ENCODE measurements at regions not wholly inside any gene's neighbourhood (a gene's known extent, or its start where the extent isn't known, plus 50 kb on each side); places are given as distances from the start of the nearest gene placed in this dataset.

DNA sequence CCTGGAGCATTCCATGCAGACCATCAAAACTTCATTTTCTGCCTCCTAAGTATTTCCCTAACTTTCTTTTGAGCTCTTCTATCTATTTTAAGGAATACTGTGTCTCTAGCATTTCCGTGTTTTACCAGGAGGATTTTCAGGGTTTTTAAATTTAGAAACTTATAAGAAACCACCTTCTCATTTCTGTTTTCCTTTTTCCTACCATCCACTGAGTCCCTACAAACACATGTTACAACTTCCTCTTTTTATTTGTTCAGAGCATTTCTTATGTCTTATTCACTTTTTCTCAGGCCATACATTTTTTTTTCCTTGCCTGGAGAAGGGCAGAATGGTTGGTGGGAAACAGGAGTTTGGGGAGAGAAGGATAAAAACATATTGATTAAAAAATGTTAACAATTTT, 130.0 kb upstream of the BMP5 start:
- DNase-seq (ENCODE audit: low spot score): no peak

DNA sequence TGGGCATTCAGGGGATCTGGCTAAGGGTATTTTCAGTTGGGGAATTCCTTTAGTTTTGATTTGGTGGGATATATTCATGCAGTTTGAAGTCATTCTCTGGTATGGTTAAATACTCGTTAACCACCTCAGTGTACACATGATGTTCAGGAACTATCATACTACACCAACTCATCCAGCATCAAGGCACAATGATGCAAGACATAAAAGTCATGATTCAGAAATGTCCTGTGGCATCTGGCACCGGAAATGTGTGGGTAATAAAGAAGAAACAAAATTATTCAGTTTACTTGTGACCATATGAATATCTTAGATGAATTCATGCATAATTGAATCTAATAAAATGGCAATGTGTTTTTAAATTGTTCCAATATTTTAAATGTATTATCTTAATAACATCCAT, 129.0 kb upstream of the BMP5 start:
- DNase-seq (ENCODE audit: low spot score): no peak

DNA sequence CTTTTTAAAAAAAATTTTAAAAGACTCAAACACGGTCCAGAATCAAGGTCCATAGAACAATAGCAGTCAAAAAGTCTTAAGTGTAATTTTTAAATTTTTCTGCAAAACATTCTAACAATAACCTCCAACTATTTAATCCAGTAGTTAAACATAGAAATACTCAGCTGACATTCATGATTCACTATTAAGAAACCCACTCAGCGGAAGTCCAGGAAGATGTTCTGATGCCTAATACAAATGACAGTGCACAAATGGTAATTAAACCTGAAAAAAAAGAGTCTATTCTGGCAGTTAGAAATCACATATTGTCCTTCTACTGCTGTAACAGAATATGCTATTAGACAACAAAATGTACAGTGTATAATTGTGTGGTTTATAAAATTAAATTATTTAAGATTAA, 128.2 kb upstream of the BMP5 start:
- DNase-seq (ENCODE audit: low spot score): no peak

DNA sequence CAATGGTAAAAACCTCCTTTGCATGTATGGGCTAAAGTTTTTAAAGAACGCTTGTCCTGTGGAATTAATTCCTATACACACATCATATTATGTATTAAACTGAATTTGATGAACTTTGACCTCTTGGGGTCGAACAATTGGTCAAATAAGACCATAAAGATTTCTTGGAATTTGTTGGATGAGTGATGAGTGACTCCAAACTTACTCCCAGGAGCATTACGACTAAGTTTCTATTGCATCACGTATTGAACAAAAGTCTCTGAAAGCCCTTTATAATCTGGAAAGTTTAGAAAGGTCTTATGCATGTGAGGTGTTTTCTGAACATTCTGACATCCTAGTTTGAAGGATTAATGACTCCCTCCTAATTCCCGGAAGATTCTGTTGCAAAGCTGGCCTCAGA, 126.9 kb upstream of the BMP5 start:
- no peak for DNase-seq (ENCODE audit: low spot score)

DNA sequence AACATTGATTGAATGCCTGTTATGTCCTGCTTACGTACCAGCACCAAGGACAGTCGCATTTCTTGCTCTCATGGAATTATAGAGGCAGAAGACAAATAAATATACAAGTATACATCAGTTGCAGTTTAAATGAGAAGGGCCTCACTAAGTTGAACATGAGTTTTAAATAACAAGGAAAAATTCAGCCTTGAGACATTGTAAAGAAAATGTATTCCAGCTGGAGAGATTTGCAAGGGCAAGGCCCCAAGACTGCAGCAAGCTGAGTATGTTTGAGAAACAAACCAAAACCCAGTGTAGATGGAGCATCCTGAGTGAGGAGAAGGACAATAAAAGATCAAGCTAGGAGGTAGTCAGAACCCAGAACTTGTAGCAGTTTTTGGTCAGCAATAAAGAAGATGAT, 123.2 kb upstream of the BMP5 start:
- DNase-seq (ENCODE audit: low spot score): no peak

DNA sequence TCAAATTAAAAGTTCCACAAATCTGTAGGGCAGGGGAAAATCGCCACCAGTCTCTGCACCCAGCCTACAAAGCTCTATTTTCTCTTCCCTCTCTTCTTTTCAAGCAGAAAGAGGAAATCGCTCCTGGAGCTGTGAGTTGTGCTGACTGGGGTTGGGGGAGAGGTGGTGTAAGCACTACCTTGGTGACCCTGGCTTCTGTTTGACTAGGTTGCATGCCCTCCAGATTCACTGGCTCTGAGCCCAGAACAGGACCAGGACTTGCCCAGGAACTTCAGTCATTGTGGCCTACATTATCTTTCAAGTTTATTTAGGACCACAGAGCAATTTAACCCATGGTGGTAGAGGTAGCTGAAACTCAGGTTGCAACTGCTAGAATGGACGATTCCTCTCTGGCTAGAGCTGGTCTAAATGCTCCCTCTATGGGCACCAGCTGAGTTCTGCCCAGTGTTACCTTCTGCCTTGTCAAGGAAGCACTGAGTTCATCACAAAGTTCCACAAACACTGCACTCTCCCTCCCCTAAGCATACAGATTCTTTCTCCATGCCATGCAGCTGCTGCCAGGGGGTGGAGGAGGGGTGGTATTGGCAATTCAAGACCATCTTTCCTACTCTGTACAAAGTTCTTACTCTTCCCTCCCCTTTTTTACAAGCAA, 122.0 kb upstream of the BMP5 start:
- no peak for DNase-seq (ENCODE audit: low spot score)

DNA sequence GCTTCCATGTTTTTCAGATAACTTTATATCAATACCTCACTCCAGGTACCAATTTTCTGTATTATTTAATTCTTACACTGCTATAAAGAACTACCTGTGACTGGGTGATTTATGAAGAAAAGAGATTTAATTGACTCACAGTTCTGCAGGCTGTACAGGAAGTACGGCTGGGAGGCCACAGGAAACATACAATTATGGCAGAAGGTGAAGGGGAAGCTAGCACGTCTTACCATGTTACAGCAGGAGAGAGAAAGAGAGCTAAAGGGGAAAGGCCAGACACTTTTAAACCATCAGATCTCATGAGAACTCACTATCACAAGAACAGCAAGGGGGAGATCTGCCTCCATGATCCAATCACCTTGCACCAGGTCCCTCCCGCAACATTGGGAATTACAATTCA, 119.1 kb upstream of the BMP5 start:
- DNase-seq (ENCODE audit: low spot score): no peak

DNA sequence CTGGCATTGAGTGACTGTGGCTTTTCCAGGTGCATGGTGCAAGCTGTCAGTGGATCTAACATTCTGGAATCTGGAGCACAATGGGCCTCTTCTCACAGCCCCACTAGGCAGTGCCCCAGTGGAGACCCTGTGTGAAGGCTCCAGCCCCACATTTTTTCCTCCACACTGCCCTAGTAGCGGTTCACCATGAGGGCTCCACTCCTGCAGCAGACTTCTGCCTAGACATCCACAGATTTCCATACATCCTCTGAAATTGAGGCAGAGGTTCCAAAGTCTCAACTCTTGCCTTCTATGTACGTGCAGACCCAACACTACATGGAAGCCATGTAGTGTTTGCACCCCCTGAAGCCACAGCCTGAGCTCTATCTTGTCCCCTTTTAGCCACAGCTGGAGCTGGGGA, 118.0 kb upstream of the BMP5 start:
- no peak for DNase-seq (ENCODE audit: low spot score)

DNA sequence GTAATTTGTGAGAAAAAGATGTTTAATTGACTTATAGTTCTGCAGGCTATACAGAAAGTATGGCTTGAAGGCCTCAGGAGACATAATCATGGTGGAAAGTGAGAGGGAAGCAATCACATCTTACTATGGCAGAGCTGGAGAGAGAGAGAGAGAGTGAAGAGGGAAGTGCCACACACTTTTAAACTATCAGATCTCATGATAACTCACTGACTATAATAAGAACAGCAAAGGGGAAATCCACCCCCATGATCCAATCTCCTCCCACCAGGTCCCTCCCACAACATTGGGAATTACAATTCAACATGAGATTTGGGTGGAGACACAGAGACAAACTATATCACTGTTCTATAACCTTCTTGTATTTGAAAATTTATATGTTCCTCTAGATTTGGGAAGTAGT, 117.2 kb upstream of the BMP5 start:
- DNase-seq (ENCODE audit: low spot score): no peak

DNA sequence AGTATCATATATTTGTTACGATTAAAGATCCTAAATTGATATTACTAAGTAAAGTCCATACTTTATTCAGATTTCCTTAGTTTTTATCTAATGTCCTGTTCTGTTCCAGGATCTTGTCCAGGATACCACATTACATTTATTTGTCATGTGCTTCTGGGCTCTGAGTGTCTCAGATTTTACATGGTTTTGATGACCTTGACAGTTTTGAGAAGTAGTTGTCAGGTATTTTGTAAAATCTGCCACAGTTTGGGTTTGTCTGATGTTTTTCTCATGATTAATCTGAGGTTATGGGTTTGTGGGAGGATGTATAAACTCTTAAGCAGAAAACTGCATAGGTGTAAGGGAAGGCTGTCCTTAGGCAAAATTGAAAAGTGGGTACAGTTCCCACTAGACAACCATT, 109.9 kb upstream of the BMP5 start:
- no peak for DNase-seq (ENCODE audit: low spot score)

DNA sequence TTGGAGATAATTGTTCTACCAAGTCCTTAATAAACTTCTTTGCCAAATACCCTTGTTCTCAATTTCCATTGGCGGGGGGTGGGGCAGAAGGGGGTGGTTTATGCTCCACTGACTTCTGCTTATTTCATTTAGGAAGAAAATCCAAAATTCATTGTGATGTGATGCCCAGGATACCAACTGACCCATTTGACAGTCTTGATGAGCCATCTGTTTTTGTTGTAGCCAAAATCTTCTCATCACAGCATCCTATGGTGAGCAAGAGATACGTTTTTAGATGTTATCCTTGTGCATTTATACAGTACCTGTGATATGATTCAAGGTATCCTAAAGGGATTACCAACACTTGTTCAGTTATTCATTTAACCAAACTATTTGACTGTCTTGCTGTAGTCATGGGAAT, 108.5 kb upstream of the BMP5 start:
- no peak for DNase-seq (ENCODE audit: low spot score)

DNA sequence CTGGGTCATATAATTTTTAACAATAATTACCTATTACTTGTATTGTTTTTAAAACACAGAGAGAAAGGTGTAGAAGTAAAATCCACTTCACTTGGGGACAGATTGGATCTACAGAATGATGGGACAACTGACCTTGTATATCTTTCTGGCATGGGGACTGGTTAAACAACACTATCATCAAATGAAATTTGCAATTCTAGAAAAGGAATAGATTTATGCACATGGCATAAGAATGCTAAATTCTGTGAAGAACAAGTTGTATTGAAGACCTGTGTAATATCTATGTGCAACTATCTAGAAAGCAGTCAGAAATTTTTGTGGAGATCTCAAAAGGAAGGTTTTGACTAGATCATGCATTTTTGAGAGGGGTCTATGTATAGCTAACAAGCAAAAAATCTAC, 106.3 kb upstream of the BMP5 start:
- DNase-seq (ENCODE audit: low spot score): no peak

DNA sequence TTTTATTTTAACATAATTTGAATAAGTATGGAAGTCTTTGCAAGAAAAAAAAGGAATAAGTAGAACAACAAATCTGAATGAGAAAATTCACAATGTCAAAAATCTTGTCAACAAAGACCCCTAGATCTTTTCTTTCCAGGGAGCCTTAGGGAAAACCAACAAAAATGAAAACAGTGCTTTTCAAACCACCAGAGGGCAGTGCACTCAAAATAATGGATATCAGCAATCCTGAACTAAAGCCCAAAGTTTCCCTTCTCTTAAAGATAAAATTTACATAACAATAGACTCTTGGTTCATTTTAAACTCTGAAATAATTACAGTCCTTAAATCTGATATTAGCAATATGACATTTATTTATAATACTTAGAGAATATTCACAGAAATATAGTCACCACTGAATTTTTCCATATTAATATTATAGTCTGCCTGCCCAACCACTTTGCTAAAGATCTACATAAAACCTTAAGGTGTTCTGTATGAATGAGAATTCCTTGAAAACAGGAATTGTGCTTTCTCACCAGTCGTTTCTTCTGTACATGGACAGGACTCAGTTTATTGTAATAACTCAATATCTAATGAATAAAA, 105.3 kb upstream of the BMP5 start:
- DNase-seq (ENCODE audit: low spot score): peak; percentile 47

DNA sequence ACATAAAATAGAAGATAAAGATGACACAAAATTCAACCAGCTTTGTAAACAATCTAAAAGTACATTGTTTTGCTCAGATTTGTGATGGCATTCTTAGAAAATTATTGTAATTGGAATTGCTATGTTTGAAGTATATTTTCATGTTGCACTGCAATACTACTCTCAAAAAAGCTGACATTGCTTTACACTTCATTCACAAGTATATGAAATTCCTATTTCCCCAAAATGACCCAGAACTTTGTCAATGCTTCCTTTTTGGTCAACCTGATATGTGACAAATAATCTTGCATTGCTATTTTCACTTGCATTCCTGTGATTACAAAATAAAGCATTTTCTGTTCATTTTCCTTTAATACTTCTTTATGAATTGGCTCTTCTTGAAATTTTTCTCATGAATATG, 104.1 kb upstream of the BMP5 start:
- DNase-seq (ENCODE audit: low spot score): no peak

DNA sequence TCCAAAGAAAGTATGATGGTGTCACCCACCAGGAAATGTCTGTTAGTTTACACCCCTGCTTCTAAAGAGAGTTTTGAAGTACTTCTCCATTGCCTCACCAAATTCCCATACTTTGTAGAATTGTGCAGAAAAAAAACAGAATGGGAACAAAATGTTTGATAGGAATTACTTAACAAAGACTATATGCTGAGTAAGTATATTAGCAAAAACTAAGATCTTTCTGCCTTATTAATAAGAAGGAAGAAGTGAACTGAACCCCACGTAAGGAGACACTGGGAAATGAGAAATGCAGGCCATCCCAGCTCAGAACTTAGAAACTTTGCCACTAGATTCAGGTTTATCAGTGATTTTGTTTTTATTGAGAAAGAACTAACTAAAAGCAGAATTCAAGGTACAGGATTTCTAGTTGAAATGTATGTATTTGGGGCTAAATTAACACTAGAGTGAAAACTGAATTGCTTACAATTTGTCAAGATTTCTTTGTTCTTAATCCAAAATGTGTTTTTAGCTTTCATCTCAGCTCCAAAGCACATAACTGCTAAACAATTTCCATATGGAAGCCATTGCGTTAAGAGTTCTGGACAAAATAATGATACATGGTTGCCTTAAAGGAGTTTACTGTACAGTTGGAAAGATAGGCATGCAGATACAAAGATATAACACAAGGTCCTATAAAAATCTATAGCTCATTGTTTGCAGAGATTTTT, 102.7 kb upstream of the BMP5 start:
- no peak for DNase-seq (ENCODE audit: low spot score)

DNA sequence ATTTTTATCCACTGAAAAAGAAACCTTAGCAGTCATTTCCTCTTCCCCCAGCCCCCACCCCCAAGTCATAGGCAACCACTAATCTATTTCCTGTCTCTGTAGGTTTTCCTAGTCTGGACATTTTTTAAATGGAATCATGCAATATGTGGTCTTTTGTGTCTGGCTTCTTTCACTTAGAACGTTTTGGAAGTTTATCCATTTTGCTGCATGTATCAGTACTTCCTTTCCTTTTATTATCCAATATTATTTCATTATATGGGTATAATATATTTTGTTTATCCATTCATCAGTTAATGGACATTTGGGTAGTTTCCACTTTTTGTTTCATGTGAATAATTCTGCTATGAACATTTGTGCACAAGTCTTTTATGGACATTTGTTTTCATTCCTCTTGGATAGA, 99.3 kb upstream of the BMP5 start:
- no peak for DNase-seq (ENCODE audit: low spot score)

DNA sequence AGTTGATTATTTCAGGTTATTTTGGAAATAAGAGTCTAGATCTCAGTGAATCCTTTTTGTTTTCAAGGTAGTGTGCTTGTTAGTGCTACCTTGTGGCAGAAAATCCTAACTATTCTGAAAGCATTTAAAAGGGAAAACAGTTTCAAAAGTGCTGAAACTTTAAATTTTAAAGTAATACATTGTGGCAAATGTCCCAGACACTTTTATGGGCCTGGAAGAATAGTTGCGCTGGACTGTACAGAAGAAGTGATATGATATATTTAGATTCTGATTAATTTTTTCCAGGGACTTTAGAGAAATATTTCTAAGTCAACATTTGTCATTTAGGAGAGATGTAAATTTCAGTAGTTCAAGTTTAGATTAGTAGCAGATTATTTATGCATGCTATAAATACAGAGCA, 96.7 kb upstream of the BMP5 start:
- no peak for DNase-seq (ENCODE audit: low spot score)

DNA sequence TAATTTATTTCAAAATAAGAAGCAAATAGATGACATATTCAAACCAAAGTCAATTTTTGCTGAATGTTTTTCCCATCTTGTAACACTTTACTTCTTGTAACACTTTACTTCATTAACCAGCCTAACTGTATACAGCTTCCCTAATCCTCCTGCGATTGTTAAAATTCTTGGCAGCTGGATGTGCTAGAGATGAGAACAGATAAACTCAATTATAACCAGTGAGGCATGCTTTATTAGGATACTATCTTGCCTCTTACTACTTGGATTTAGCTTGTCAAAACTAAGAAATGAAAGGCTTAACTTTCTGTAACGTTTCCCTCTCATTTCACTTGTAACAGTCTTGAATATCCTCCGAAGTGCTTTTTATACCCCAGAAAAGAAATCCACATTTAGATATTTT, 94.1 kb upstream of the BMP5 start:
- no peak for DNase-seq (ENCODE audit: low spot score)

DNA sequence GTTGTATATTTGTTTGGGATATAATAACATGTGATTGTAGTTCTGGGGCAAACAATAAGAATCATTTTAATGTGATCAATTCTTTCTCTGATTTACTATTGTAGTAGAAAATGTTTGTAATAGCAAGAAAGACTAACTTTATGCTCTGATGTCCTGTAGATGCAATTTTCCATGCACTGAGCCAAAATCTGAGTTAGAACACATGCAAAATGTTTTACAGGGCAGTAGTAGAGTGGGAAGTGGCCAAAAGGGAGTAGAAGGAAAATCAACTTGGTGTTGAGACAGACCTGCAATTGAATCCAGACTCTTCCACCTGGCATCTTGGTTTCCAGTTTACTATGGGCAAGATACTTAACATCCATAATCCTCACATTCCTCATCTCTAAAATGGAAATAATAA, 93.5 kb upstream of the BMP5 start:
- DNase-seq (ENCODE audit: low spot score): no peak

DNA sequence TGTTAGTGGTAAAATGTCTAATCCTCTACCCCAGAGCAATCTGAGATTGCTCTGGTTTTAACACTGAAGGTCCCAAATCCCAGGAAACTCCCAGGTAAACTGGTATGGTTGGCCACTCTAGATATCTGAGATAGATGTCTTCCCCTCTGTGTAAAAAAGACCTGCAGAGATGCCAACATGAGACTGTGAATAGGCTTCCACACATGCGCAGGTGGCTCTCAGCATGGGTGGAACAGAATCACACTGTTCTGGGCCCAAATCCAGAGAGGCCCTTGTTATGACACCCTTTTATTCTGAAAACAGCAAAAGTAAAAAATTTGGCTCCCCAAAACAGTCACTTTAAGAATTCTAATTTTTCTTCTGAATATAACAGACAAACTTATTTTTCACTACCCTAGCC, 88.7 kb upstream of the BMP5 start:
- DNase-seq (ENCODE audit: low spot score): peak; percentile 33

DNA sequence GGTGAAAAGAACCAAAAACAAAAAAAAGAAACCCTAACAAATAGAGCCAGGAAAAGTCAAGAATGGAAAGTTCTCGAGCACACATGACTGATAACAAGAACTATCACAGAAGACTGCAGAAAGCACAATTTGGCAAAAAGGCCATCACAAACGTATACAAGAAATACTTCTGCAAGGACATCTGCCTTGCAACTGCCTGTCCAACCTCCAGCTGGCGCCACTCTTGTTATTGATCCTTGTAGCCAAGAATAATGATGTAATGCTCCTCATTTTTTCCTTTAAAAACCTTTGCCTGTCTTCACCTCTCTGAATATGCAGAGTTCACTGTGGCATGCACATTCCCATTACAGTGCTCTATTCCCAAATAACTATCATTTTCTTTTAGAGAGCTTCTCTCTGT, 87.9 kb upstream of the BMP5 start:
- no peak for DNase-seq (ENCODE audit: low spot score)

DNA sequence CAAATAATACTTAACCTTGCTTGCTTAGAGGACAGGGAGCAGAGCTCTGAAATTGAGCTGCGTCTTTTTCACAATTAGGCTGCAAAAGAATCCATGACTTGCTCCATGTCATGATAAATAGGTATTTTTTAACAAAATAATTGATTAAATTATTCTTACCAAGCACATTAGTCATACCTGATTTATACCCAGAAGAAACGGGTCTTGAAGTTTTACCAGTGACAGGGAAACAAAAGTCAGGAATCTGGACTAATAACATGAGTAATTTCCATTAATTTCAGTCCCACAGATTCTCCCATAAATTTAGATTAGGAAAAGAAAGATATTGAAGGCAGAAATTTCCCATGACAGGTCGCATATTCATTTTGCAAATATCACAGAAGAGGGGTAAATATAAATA, 85.0 kb upstream of the BMP5 start:
- no peak for DNase-seq (ENCODE audit: low spot score)

DNA sequence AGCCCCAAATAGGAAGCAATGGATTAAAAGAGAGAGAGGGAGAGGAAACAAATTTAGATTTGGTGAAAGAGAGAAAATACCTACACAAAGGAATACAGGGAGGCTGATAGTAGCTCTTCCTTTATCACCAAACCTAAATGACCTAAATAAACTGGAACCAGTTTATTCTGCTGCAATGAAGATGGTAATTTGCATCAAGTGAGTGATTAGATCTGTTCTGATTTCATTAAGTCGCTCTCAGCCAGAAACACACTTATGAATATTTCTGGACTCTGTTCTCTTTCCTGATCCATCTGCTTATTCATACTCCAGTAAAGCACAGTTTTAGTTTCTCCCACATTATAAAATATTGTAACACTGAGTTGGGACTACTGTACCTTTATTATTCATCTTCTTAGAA, 83.4 kb upstream of the BMP5 start:
- no peak for DNase-seq (ENCODE audit: low spot score)

DNA sequence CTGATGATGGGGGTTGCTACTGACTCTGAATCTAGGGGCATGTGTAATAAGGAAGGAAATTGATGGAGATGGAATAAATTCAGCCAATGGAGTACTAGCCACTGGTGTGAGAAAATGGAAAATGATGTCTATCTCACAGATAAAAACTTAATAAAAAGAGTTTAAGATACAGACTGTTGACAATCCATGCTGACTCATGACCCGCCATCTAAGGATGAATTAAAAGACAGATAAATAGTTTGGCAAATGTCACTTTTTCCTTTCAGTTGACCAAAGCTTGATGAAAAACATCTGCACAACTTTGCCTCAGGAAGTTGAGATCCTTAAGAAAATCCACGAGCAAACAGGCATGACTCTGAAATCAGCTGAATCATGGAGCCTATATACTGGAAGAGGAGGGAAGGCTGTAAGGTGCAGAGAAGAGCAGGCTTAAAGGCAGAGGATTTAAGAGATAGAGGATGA, 82.6 kb upstream of the BMP5 start:
- no peak for DNase-seq (ENCODE audit: low spot score)

Measured in Ammon's horn (tissue), 1 donor.